H1 (cell line): ENCODE measurements at regions not wholly inside any gene's neighbourhood (a gene's known extent, or its start where the extent isn't known, plus 50 kb on each side); places are given as distances from the start of the nearest gene placed in this dataset.

Source experiments
- CTCF ChIA-PET: fragments of 300-600 bp; sonication (Branson Sonifier 250); formaldehyde crosslinking; loops from one replicate; lab custom pipeline; 2021; ENCODE audit not compliant: partially characterized antibody; lab: Charles Lee
- POLR2A ChIA-PET: fragments of 300-600 bp; sonication (Branson Sonifier 250); formaldehyde crosslinking; loops from one replicate; lab custom pipeline; 2021; ENCODE audit warnings: inconsistent platforms; ENCODE audit not compliant: partially characterized antibody; lab: Charles Lee
- DNase-seq, 2 experiments: peaks; one replicate each; pipeline versions ENCODE4 v3.0.0 to v3.0.0-alpha.2; 2010 to 2022; ENCODE audit warnings: low spot score in 2 of 2, low read depth in 1 of 2, mixed read lengths in 1 of 2
- FAIRE-seq: peaks from 2 replicates; lab custom pipeline; 2011; peaks lifted over from hg19 to GRCh38; lab: Jason Lieb, UNC
- H2AFZ ChIP-seq: 2 replicates; pipeline ENCODE4 v1.8.1; 2012; ENCODE audit warnings: low read length, inconsistent platforms
- H2AK5ac ChIP-seq: 2 replicates; pipeline ENCODE4 v1.6.1; 2013; ENCODE audit warnings: low read depth, low read length
- H2BK120ac ChIP-seq: replicated peaks from 2 replicates; pipeline ENCODE3; 2013; ENCODE audit warnings: low read depth, low read length, inconsistent platforms
- H2BK12ac ChIP-seq: 2 replicates; pipeline ENCODE4 v1.6.1; 2013; ENCODE audit warnings: low read depth, low read length
- H2BK15ac ChIP-seq: 2 replicates; pipeline ENCODE4 v1.6.1; 2013; ENCODE audit warnings: low read length
- H2BK20ac ChIP-seq: 2 replicates; pipeline ENCODE4 v1.6.1; 2013; ENCODE audit warnings: low read length
- H2BK5ac ChIP-seq: 2 replicates; pipeline ENCODE4 v1.6.1; 2013; ENCODE audit warnings: low read depth, low read length
- H3K14ac ChIP-seq: 2 replicates; pipeline ENCODE4 v1.6.1; 2013; ENCODE audit warnings: inconsistent platforms; ENCODE audit not compliant: insufficient read length
- H3K18ac ChIP-seq: 2 replicates; pipeline ENCODE4 v1.6.1; 2013; ENCODE audit warnings: low read length; ENCODE audit errors: extremely low read depth
- H3K23ac ChIP-seq: 2 replicates; pipeline ENCODE4 v1.6.1; 2013; ENCODE audit warnings: inconsistent platforms; ENCODE audit not compliant: insufficient read length
- H3K23me2 ChIP-seq: 2 replicates; pipeline ENCODE4 v1.6.1; 2013; ENCODE audit warnings: low read depth, low read length
- H3K27ac ChIP-seq: 2 replicates; pipeline ENCODE4 v1.6.1; 2011; ENCODE audit warnings: low read depth, low read length, inconsistent platforms
- H3K27me3 ChIP-seq, 4 experiments: replicated peaks in 1 of 4; 1 replicate in 1 of 4; 2 replicates in 3 of 4; pipeline versions ENCODE4 v1.6.1 to v1.8.1; 2011 to 2013; ENCODE audit warnings: low read length in 3 of 4, mild to moderate bottlenecking in 3 of 4, inconsistent platforms in 2 of 4, mixed read lengths in 2 of 4, moderate library complexity in 1 of 4; ENCODE audit not compliant: control insufficient read depth in 3 of 4, insufficient read depth in 3 of 4; ENCODE audit errors: extremely low read depth in 1 of 4
- H3K36me3 ChIP-seq, 4 experiments: 2 replicates each; pipeline versions ENCODE4 v1.6.1 to v1.8.1; 2011 to 2013; ENCODE audit warnings: mild to moderate bottlenecking in 4 of 4, low read length in 3 of 4, moderate library complexity in 2 of 4, control low read depth in 1 of 4, inconsistent platforms in 1 of 4; ENCODE audit not compliant: insufficient read depth in 4 of 4, control insufficient read depth in 2 of 4
- H3K4ac ChIP-seq: replicated peaks from 2 replicates; pipeline ENCODE3; 2013; ENCODE audit warnings: low read length, low read depth, mixed read lengths, inconsistent platforms; ENCODE audit not compliant: insufficient read length
- H3K4me1 ChIP-seq, 4 experiments: replicated peaks in 1 of 4; 1 replicate in 1 of 4; 2 replicates in 3 of 4; pipeline versions ENCODE4 v1.6.1 to v1.8.1; 2011 to 2013; ENCODE audit warnings: low read length in 3 of 4, inconsistent platforms in 2 of 4, mixed read lengths in 1 of 4; ENCODE audit not compliant: insufficient read depth in 4 of 4, control insufficient read depth in 3 of 4
- H3K4me2 ChIP-seq, 2 experiments: 2 replicates each; pipeline versions ENCODE4 v1.6.1 to v1.8.1; 2011 to 2013; ENCODE audit warnings: low read depth in 2 of 2, low read length in 2 of 2, control low read depth in 1 of 2, inconsistent platforms in 1 of 2, mild to moderate bottlenecking in 1 of 2; ENCODE audit not compliant: insufficient read depth in 1 of 2
- H3K4me3 ChIP-seq, 4 experiments: fragments of 200-600, 300-600 bp in 1 of 4; sonication (generic), shearing (Covaris generic), sonication (Bioruptor Twin) in 1 of 4; 2 replicates each; pipeline versions ENCODE4 v1.5.1 to v1.8.1; 2011 to 2016; ENCODE audit warnings: low read length in 4 of 4, low read depth in 3 of 4, control low read depth in 2 of 4, inconsistent platforms in 2 of 4, mild to moderate bottlenecking in 2 of 4, mixed read lengths in 1 of 4, moderate library complexity in 1 of 4; ENCODE audit not compliant: insufficient read depth in 2 of 4; ENCODE audit errors: extremely low read depth in 1 of 4
- H3K56ac ChIP-seq: replicated peaks from 2 replicates; pipeline ENCODE3; 2013; ENCODE audit warnings: low read depth, mild to moderate bottlenecking, mixed read lengths, low read length, inconsistent platforms; ENCODE audit not compliant: insufficient read length
- H3K79me1 ChIP-seq: 2 replicates; pipeline ENCODE4 v1.6.1; 2013; ENCODE audit warnings: low read depth, low read length, control low read depth
- H3K79me2 ChIP-seq, 2 experiments: 2 replicates each; pipeline versions ENCODE4 v1.6.1 to v1.8.1; 2012 to 2013; ENCODE audit warnings: low read length in 2 of 2, mild to moderate bottlenecking in 2 of 2, inconsistent platforms in 1 of 2; ENCODE audit not compliant: insufficient read depth in 2 of 2, control insufficient read depth in 1 of 2
- H3K9ac ChIP-seq, 4 experiments: replicated peaks in 1 of 4; 1 replicate in 1 of 4; 2 replicates in 3 of 4; pipeline versions ENCODE4 v1.6.1 to v1.8.1; 2011 to 2013; ENCODE audit warnings: low read depth in 3 of 4, low read length in 3 of 4, control low read depth in 2 of 4, mild to moderate bottlenecking in 2 of 4, moderate library complexity in 2 of 4, inconsistent platforms in 1 of 4; ENCODE audit errors: extremely low read depth in 1 of 4
- H3K9me3 ChIP-seq, 2 experiments: 2 replicates each; pipeline versions ENCODE4 v1.6.1 to v1.8.1; 2012 to 2013; ENCODE audit warnings: mild to moderate bottlenecking in 2 of 2, moderate library complexity in 2 of 2, control low read depth in 1 of 2, inconsistent platforms in 1 of 2, low read depth in 1 of 2, low read length in 1 of 2, mixed read lengths in 1 of 2; ENCODE audit not compliant: insufficient read depth in 2 of 2
- H4K20me1 ChIP-seq, 2 experiments: replicated peaks in 1 of 2; 2 replicates each; pipeline versions ENCODE3 to v1.8.1; 2011 to 2013; ENCODE audit warnings: inconsistent platforms in 2 of 2, low read length in 2 of 2, mild to moderate bottlenecking in 1 of 2; ENCODE audit not compliant: insufficient read depth in 2 of 2, control insufficient read depth in 1 of 2
- H4K5ac ChIP-seq: 2 replicates; pipeline ENCODE4 v1.6.1; 2013; ENCODE audit warnings: low read length, low read depth, mixed read lengths, inconsistent platforms; ENCODE audit not compliant: insufficient read length
- H4K8ac ChIP-seq: 2 replicates; pipeline ENCODE4 v1.8.0; 2013; ENCODE audit warnings: mild to moderate bottlenecking, moderate library complexity, low read length, inconsistent platforms; ENCODE audit not compliant: insufficient read depth; ENCODE audit errors: extremely low read depth
- H4K91ac ChIP-seq: replicated peaks from 2 replicates; pipeline ENCODE3; 2013; ENCODE audit warnings: low read length, mixed read lengths, inconsistent platforms; ENCODE audit not compliant: insufficient read length
- ATF3 ChIP-seq: IDR thresholded peaks from 2 replicates; pipeline ENCODE4 v1.6.1; 2011; ENCODE audit warnings: low read depth, mild to moderate bottlenecking, low read length; ENCODE audit not compliant: insufficient read depth
- BACH1 ChIP-seq: IDR thresholded peaks from 2 replicates; pipeline ENCODE4 v1.6.1; 2012; ENCODE audit warnings: low read length, improper control_type of control experiment
- BCL11A ChIP-seq, 2 experiments: IDR thresholded peaks; one replicate each; pipeline ENCODE4 v1.6.1; 2011; ENCODE audit warnings: low read depth in 2 of 2, low read length in 2 of 2, mild to moderate bottlenecking in 2 of 2
- BRCA1 ChIP-seq: IDR thresholded peaks from 2 replicates; pipeline ENCODE4 v1.6.1; 2012; ENCODE audit warnings: low read depth, low read length, improper control_type of control experiment
- CREB1 ChIP-seq: IDR thresholded peaks from 2 replicates; pipeline ENCODE4 v1.6.1; 2012; ENCODE audit warnings: inconsistent platforms
- EP300 ChIP-seq, 2 experiments: IDR thresholded peaks; 1 replicate in 1 of 2; 2 replicates in 1 of 2; pipeline ENCODE4 v1.6.1; 2011 to 2012; ENCODE audit warnings: low read depth in 2 of 2, low read length in 2 of 2, mild to moderate bottlenecking in 2 of 2, borderline replicate concordance in 1 of 2, inconsistent platforms in 1 of 2, moderate library complexity in 1 of 2
- GABPA ChIP-seq: IDR thresholded peaks from 2 replicates; pipeline ENCODE4 v1.6.1; 2011; ENCODE audit warnings: mild to moderate bottlenecking, low read length, moderate library complexity, borderline replicate concordance; ENCODE audit not compliant: insufficient read depth
- RNF2 ChIP-seq: fragments of 200-900, 300-1000 bp; sonication (generic); IDR thresholded peaks from 2 replicates; pipeline ENCODE4 v1.7.1; 2016; ENCODE audit warnings: borderline replicate concordance, low read depth, mild to moderate bottlenecking, antibody characterized with exemption, low read length; ENCODE audit not compliant: poor library complexity, severe bottlenecking; ENCODE audit errors: missing control alignments
- SIN3A ChIP-seq, 2 experiments: IDR thresholded peaks in 1 of 2; conservative IDR thresholded peaks in 1 of 2; 2 replicates each; pipeline ENCODE4 v1.6.1; 2011 to 2012; ENCODE audit warnings: low read length in 2 of 2, improper control_type of control experiment in 1 of 2, low read depth in 1 of 2, mild to moderate bottlenecking in 1 of 2
- SUZ12 ChIP-seq: fragments of 200-600 bp; sonication (generic); IDR thresholded peaks from 2 replicates; pipeline ENCODE4 v1.6.1; 2012; ENCODE audit warnings: mild to moderate bottlenecking, inconsistent platforms, low read length, moderate library complexity, mixed read lengths
- USF2 ChIP-seq: IDR thresholded peaks from 2 replicates; pipeline ENCODE4 v1.6.1; 2011; ENCODE audit warnings: low read length, improper control_type of control experiment
- WGBS, 2 experiments: shearing (Covaris generic) in 1 of 2; methylation state at CpG; one replicate each; pipeline versions ENCODE4 v1.1.6 to v1.1.7; 2013 to 2015; ENCODE audit warnings: low lambda C conversion rate in 2 of 2, mixed read lengths in 2 of 2, inconsistent platforms in 1 of 2, low coverage in 1 of 2, missing lambda C conversion rate in 1 of 2; ENCODE audit not compliant: insufficient replicate concordance in 2 of 2, insufficient coverage in 1 of 2, insufficient read length in 1 of 2; ENCODE audit errors: extremely low coverage in 1 of 2, missing lambda C conversion rate in 1 of 2; 5-methylcytosine and 5-hydroxymethylcytosine counted together

- no peak overlapping the region for H4K5ac ChIP-seq
- 91% methylated on average over 2 of the region's 2 CpGs; no CpG with 5 or more reads in 1 of the 2 experiments for WGBS, 2 experiments
- POLR2A ChIA-PET = no interaction called here
- H3K79me2 ChIP-seq = no peaks in the 10 kb centered on the region
- no peak overlapping the region for H3K4ac ChIP-seq
- no peak overlapping the region for H3K56ac ChIP-seq
- no peak overlapping the region for H4K8ac ChIP-seq
- H3K18ac ChIP-seq = no peak overlapping the region
- no peak overlapping the region for H3K4me2 ChIP-seq
- H4K20me1 ChIP-seq = no peaks in the 10 kb centered on the region
- no peak overlapping the region for H2BK120ac ChIP-seq
- no peaks in the 10 kb centered on the region for H3K79me1 ChIP-seq
- FAIRE-seq (no peak), DNase-seq (no peak)
- H4K91ac ChIP-seq = no peak overlapping the region
- H3K27me3 ChIP-seq = no peaks in the 10 kb centered on the region
- H2BK20ac ChIP-seq = no peak overlapping the region
- CTCF ChIA-PET = interaction anchor here (0.6 to 0.9 kb wide), 3 partner anchors 15 to 299 kb away, joined by 3 to 5 read pairs (median 4); no protein-coding TSS in a partner anchor
- H3K36me3 ChIP-seq = no peaks in the 10 kb centered on the region
- H3K4me3 ChIP-seq = no peak overlapping the region
- H3K27ac ChIP-seq = no peak overlapping the region
- no peak overlapping the region for H2BK15ac ChIP-seq
- no peak overlapping the region for H3K14ac ChIP-seq
- no peak overlapping the region for H2AFZ ChIP-seq
- no peak overlapping the region for H2BK12ac ChIP-seq
- peak overlapping the region in 1 of 4 experiments; percentile 9; a peak in 1 of 7 replicates for H3K9ac ChIP-seq
- no peak overlapping the region for H3K23ac ChIP-seq
- no peak overlapping the region for H2AK5ac ChIP-seq
- H3K4me1 ChIP-seq = no peaks in the 10 kb centered on the region
- no peaks in the 10 kb centered on the region for H3K9me3 ChIP-seq
- peaks cover 2% of the 10 kb centered on the region; the same call in 1 of the 2 replicates for H3K23me2 ChIP-seq
- H2BK5ac ChIP-seq = no peak overlapping the region
- TF ChIP-seq BCL11A (IDR thresholded peaks at IDR 0.05; ENCODE audit: low read depth in 2 of 2, low read length in 2 of 2) = no peak
- TF ChIP-seq ATF3 = no peak
- no peak for TF ChIP-seq EP300 (IDR thresholded peaks at IDR 0.05; ENCODE audit: borderline replicate concordance in 1 of 2, low read depth in 2 of 2, low read length in 2 of 2)
- TF ChIP-seq BRCA1 = no peak
- no peak for TF ChIP-seq SUZ12
- TF ChIP-seq GABPA = no peak
- no peak for TF ChIP-seq USF2
- TF ChIP-seq SIN3A (conservative IDR thresholded peaks at IDR 0.05 in 1 of 2, IDR thresholded peaks at IDR 0.05 in 1 of 2; ENCODE audit: low read depth in 1 of 2, low read length in 2 of 2) = no peak
- no peak for TF ChIP-seq RNF2
- TF ChIP-seq BACH1 = no peak
- no peak for TF ChIP-seq CREB1
Measured at GRCh38 chr5:74940782-74941353, 74.7 kb upstream of the FAM169A start.
